Gastrocnemius medialis (tissue), 4 donors: ENCODE measurements at regions not wholly inside any gene's neighbourhood (a gene's known extent, or its start where the extent isn't known, plus 50 kb on each side); places are given as distances from the start of the nearest gene placed in this dataset.

Source experiments
- CTCF ChIP-seq, 5 experiments: fragments of 450-650 bp in 3 of 5; fragments of 200-600 bp in 2 of 5; sonication (generic) in 2 of 5; IDR thresholded peaks in 4 of 5; conservative IDR thresholded peaks in 1 of 5; 1 replicate in 4 of 5; 2 replicates in 1 of 5; pipeline ENCODE4 v1.5.1; 2016 to 2019; ENCODE audit warnings: antibody characterized with exemption in 5 of 5, mild to moderate bottlenecking in 3 of 5, moderate library complexity in 3 of 5
- POLR2A ChIP-seq, 2 donors: fragments of 450-650 bp; IDR thresholded peaks; one replicate each; pipeline ENCODE4 v1.6.1; 2017; ENCODE audit warnings: antibody characterized with exemption in 2 of 2, mild to moderate bottlenecking in 2 of 2, moderate library complexity in 2 of 2

DNA sequence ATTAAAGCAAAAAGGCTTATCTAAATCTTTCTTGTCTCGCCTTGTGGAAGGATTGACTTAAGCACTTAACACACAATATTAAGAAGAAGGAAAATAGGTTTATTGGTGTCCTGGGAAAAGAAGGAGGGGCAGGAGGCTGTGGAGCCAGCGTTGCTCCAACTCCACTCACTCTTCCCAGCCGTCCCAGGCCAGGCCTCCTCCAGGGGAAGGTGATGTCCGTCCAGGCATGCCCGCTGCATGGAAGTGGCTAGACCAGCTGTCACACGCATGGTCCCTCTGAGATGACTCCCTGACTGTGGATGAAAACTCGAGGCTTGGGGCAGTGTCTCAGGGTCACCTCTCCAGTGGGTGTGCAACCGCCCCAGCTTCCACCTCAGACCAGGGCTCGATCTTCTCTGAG, 281.1 kb downstream of the GALR1 start:
- TF ChIP-seq POLR2A (IDR thresholded peaks at IDR 0.05): no peak
- TF ChIP-seq CTCF (IDR thresholded peaks at IDR 0.05 in 4 of 5, conservative IDR thresholded peaks at IDR 0.05 in 1 of 5): no peak
